Gastroesophageal sphincter (tissue), 4 donors: ENCODE measurements at regions not wholly inside any gene's neighbourhood (a gene's known extent, or its start where the extent isn't known, plus 50 kb on each side); places are given as distances from the start of the nearest gene placed in this dataset.

Experiments
- ATAC-seq: fragments of 150-250 bp; one replicate; pipeline ENCODE4 v1.9.1; 2016; ENCODE audit warnings: mild to moderate bottlenecking, moderate library complexity
- H3K27ac ChIP-seq, 4 donors: fragments of 200-600 bp; sonication (generic) in 3 of 4; 1 replicate in 3 of 4; 2 replicates in 1 of 4; pipeline ENCODE4 v1.5.1; 2016 to 2019
- H3K27me3 ChIP-seq: fragments of 200-600 bp; sonication (generic); one replicate; pipeline ENCODE4 v1.5.1; 2019
- H3K36me3 ChIP-seq, 2 donors: fragments of 200-600 bp; sonication (generic); one replicate each; pipeline ENCODE4 v1.5.1; 2019; ENCODE audit warnings: control low read depth in 1 of 2
- H3K4me1 ChIP-seq, 3 donors: fragments of 200-600 bp; sonication (generic); 1 replicate in 2 of 3; 2 replicates in 1 of 3; pipeline ENCODE4 v1.5.1; 2016 to 2019; ENCODE audit warnings: control low read depth in 2 of 3
- H3K4me3 ChIP-seq, 2 donors: fragments of 200-600 bp; sonication (generic); one replicate each; pipeline ENCODE4 v1.5.1; 2019; ENCODE audit warnings: mild to moderate bottlenecking in 1 of 2, moderate library complexity in 1 of 2
- H3K9me3 ChIP-seq, 3 donors: fragments of 200-600 bp; sonication (generic); one replicate each; pipeline ENCODE4 v1.5.1; 2017 to 2019; ENCODE audit warnings: control low read depth in 2 of 3
- EP300 ChIP-seq: sonication (generic); formaldehyde crosslinking; IDR thresholded peaks from one replicate; pipeline ENCODE4 v1.6.1; 2017; ENCODE audit warnings: antibody characterized with exemption, mild to moderate bottlenecking
- POLR2A ChIP-seq, 2 donors: fragments of 450-650 bp; IDR thresholded peaks; one replicate each; pipeline ENCODE4 v1.6.1; 2017; ENCODE audit warnings: antibody characterized with exemption in 2 of 2, mild to moderate bottlenecking in 2 of 2, moderate library complexity in 1 of 2
- POLR2AphosphoS5 ChIP-seq: sonication (generic); formaldehyde crosslinking; IDR thresholded peaks from one replicate; pipeline ENCODE4 v1.6.1; 2017; ENCODE audit warnings: antibody characterized with exemption
- WGBS, 2 donors: methylation state at CpG; one replicate each; pipeline ENCODE4 v1.1.5; 2018; ENCODE audit warnings: low coverage in 1 of 2; 5-methylcytosine and 5-hydroxymethylcytosine counted together
- TF ChIP-seq, protein P1 (sequence below), 4 experiments: fragments of 200-600 bp in 2 of 4; fragments of 450-650 bp in 2 of 4; sonication (generic) in 1 of 4; IDR thresholded peaks; one replicate each; pipeline ENCODE4 v1.5.1; 2017 to 2019; ENCODE audit warnings: antibody characterized with exemption in 4 of 4, mild to moderate bottlenecking in 2 of 4, moderate library complexity in 2 of 4

GRCh38 chr3:40637906-40638305 is 113.1 kb downstream of the ZNF621 start:
- H3K9me3 ChIP-seq: peaks cover 0 to 34% (median 0%) of the 10 kb centered on the region in 3 donors
- no peak overlapping the region for H3K4me3 ChIP-seq
- no peaks in the 10 kb centered on the region for H3K36me3 ChIP-seq
- no peak for ATAC-seq
- no peak overlapping the region for H3K27ac ChIP-seq
- no peaks in the 10 kb centered on the region for H3K4me1 ChIP-seq
- TF ChIP-seq POLR2AphosphoS5 (no peak), POLR2A (IDR thresholded peaks at IDR 0.05) (no peak), EP300 (no peak)
- TF ChIP-seq, protein P1, sequence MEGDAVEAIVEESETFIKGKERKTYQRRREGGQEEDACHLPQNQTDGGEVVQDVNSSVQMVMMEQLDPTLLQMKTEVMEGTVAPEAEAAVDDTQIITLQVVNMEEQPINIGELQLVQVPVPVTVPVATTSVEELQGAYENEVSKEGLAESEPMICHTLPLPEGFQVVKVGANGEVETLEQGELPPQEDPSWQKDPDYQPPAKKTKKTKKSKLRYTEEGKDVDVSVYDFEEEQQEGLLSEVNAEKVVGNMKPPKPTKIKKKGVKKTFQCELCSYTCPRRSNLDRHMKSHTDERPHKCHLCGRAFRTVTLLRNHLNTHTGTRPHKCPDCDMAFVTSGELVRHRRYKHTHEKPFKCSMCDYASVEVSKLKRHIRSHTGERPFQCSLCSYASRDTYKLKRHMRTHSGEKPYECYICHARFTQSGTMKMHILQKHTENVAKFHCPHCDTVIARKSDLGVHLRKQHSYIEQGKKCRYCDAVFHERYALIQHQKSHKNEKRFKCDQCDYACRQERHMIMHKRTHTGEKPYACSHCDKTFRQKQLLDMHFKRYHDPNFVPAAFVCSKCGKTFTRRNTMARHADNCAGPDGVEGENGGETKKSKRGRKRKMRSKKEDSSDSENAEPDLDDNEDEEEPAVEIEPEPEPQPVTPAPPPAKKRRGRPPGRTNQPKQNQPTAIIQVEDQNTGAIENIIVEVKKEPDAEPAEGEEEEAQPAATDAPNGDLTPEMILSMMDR (IDR thresholded peaks at IDR 0.05): no peak
- H3K27me3 ChIP-seq: no peaks in the 10 kb centered on the region
- 62 to 80% methylated on average over 1 to 2 of the region's 2 CpGs for WGBS, 2 donors

DNA sequence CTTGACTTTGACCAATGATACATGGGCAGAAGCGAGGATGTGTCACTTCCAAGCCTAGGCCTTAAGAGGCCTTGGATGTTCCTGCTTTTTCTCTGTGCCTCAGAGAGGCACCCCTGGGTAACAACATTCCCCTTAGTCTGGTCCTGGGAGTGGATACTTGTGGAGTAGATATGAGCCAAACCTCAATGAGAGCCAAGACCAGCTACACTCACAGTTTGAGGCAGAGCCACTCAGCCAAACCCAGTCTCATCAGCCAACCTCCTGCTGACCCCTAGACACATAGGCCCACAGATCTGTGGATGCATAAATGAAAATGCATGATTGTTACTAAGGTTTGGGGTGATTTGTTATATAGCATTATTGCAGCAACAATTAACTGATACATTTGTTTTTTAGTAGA is 114.2 kb downstream of the ZNF621 start:
- TF ChIP-seq, protein P1 (IDR thresholded peaks at IDR 0.05): no peak
- TF ChIP-seq POLR2AphosphoS5 (no peak), POLR2A (IDR thresholded peaks at IDR 0.05) (no peak), EP300 (no peak)

DNA sequence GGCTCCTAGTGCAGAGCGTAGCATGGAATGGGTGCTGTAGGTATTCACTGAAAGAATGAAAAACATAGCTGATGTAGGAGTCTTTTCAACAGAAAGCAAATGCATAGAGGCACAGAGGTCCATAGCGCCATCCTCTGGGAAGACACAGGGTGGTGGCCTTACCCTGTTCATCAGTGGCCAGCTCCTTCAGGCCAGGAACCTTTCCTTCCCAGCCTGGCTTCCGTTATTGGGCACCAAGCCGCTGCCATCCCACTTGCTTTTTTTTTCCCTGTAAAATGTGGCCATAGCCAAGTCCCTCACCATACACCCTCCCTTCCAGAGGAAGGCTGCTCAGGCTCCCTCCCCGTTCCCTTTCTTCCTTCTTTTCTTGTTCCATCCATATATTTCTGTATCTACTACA is 118.1 kb downstream of the ZNF621 start:
- H3K27ac ChIP-seq: no peak overlapping the region
- no peaks in the 10 kb centered on the region for H3K9me3 ChIP-seq
- WGBS, 2 donors: 93 to 96% methylated on average over 3 of the region's 5 CpGs
- no peaks in the 10 kb centered on the region for H3K36me3 ChIP-seq
- H3K27me3 ChIP-seq: no peaks in the 10 kb centered on the region
- H3K4me1 ChIP-seq: no peaks in the 10 kb centered on the region
- ATAC-seq: no peak
- TF ChIP-seq POLR2AphosphoS5 (no peak), POLR2A (IDR thresholded peaks at IDR 0.05) (no peak), EP300 (no peak)
- TF ChIP-seq, protein P1 (IDR thresholded peaks at IDR 0.05): no peak
- no peak overlapping the region for H3K4me3 ChIP-seq

More for the DNA sequence above, 114.2 kb downstream of the ZNF621 start:
- ATAC-seq: no peak
- Histone ChIP-seq H3K36me3 (no peaks in the 10 kb centered on the region), H3K9me3 (peaks cover 0 to 23% (median 0%) of the 10 kb centered on the region in 3 donors), H3K27ac (no peak overlapping the region), H3K4me3 (no peak overlapping the region), H3K27me3 (no peaks in the 10 kb centered on the region), H3K4me1 (no peaks in the 10 kb centered on the region)
- WGBS, 2 donors: 100% methylated on average over 1 of the region's 1 CpG; no CpG with 5 or more reads in 1 of the 2 donors

GRCh38 chr3:40645883-40646282 is 121.1 kb downstream of the ZNF621 start:
- Histone ChIP-seq H3K36me3 (no peaks in the 10 kb centered on the region), H3K4me3 (no peak overlapping the region), H3K4me1 (no peaks in the 10 kb centered on the region), H3K27ac (no peak overlapping the region), H3K27me3 (no peaks in the 10 kb centered on the region), H3K9me3 (peaks cover 0 to 5% (median 0%) of the 10 kb centered on the region in 3 donors)
- ATAC-seq: no peak
- 54 to 63% methylated on average over 1 to 3 of the region's 3 CpGs for WGBS, 2 donors
- TF ChIP-seq, protein P1 (IDR thresholded peaks at IDR 0.05): no peak
- TF ChIP-seq POLR2AphosphoS5 (no peak), POLR2A (IDR thresholded peaks at IDR 0.05) (no peak), EP300 (no peak)

DNA sequence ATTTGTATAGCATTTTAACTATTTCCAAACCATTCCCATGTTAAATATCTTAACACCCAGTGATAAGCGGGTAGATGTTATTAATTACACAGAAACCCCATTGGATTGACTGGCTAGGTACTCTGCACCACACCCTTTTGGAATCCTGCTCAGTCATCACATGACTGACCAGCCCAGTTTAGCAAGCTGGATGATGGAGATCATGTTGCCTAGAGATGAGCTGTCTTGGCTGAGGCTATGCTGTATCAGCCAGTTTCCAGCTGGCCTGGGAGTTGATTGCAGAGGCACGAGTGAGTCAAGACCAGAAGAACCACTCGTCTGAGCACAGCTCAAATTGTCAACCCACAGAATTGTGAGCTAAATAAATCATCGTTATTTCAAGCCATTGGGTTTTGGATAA is 124.6 kb downstream of the ZNF621 start:
- Histone ChIP-seq H3K27me3 (no peaks in the 10 kb centered on the region), H3K4me1 (no peaks in the 10 kb centered on the region), H3K27ac (no peak overlapping the region), H3K36me3 (no peaks in the 10 kb centered on the region), H3K9me3 (peaks cover 0 to 5% (median 0%) of the 10 kb centered on the region in 3 donors), H3K4me3 (no peak overlapping the region)
- TF ChIP-seq EP300: no peak
- ATAC-seq: no peak
- 75 to 100% methylated on average over 2 of the region's 4 CpGs for WGBS, 2 donors
